WERI-Rb-1 (cell line): ENCODE measurements at regions not wholly inside any gene's neighbourhood (a gene's known extent, or its start where the extent isn't known, plus 50 kb on each side); places are given as distances from the start of the nearest gene placed in this dataset.

Experiments
- DNase-seq: peaks from one replicate; pipeline ENCODE4 v3.0.0-alpha.2; 2020
- H3K27ac ChIP-seq: fragments of 250-450 bp; sonication (Bioruptor Pico); 2 replicates; pipeline ENCODE4 v1.5.1; 2020; ENCODE audit warnings: mild to moderate bottlenecking, moderate library complexity
- H3K27me3 ChIP-seq: fragments of 250-450 bp; sonication (Bioruptor Pico); 2 replicates; pipeline ENCODE4 v1.5.1; 2021; ENCODE audit warnings: mild to moderate bottlenecking, low read depth, moderate library complexity; ENCODE audit not compliant: insufficient read depth, severe bottlenecking
- H3K36me3 ChIP-seq: fragments of 250-450 bp; sonication (Bioruptor Pico); 2 replicates; pipeline ENCODE4 v1.5.1; 2020; ENCODE audit warnings: mild to moderate bottlenecking, moderate library complexity
- H3K4me3 ChIP-seq: 2 replicates; pipeline ENCODE4 v1.5.1; 2011; ENCODE audit warnings: low read depth, mild to moderate bottlenecking, control low read depth, low read length
- H3K9me3 ChIP-seq: fragments of 250-450 bp; sonication (Bioruptor Pico); 2 replicates; pipeline ENCODE4 v1.5.1; 2021; ENCODE audit warnings: mild to moderate bottlenecking, moderate library complexity; ENCODE audit not compliant: severe bottlenecking
- TF ChIP-seq, protein P1 (sequence below): IDR thresholded peaks from 2 replicates; pipeline ENCODE4 v1.5.1; 2011; ENCODE audit warnings: low read depth, mild to moderate bottlenecking, control low read depth, inconsistent platforms, low read length

DNA sequence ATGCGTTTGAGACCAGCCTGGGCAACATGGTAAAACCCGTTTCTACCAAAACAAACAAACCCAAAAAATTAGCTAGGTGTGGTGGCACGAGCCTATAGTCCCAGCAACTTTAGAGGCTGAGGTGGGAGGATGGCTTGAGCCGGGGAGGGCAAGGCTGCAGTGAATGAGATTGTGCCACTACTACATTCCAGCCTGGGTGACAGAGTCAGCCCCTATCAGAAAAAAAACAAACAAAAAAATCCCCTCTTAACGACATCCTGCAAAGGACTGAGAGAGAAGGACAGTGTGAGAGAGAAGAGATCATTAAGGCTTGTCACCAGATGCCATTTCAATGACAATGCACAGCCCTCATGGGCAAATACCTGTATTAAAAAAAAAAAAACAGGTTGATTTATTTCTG is 266.7 kb upstream of the ATP10A start:
- DNase-seq: no peak
- no peaks in the 10 kb centered on the region for H3K27me3 ChIP-seq
- no peak overlapping the region for H3K4me3 ChIP-seq
- no peak overlapping the region for H3K27ac ChIP-seq
- H3K9me3 ChIP-seq: no peaks in the 10 kb centered on the region
- H3K36me3 ChIP-seq: no peaks in the 10 kb centered on the region
- TF ChIP-seq, protein P1, sequence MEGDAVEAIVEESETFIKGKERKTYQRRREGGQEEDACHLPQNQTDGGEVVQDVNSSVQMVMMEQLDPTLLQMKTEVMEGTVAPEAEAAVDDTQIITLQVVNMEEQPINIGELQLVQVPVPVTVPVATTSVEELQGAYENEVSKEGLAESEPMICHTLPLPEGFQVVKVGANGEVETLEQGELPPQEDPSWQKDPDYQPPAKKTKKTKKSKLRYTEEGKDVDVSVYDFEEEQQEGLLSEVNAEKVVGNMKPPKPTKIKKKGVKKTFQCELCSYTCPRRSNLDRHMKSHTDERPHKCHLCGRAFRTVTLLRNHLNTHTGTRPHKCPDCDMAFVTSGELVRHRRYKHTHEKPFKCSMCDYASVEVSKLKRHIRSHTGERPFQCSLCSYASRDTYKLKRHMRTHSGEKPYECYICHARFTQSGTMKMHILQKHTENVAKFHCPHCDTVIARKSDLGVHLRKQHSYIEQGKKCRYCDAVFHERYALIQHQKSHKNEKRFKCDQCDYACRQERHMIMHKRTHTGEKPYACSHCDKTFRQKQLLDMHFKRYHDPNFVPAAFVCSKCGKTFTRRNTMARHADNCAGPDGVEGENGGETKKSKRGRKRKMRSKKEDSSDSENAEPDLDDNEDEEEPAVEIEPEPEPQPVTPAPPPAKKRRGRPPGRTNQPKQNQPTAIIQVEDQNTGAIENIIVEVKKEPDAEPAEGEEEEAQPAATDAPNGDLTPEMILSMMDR: no peak

DNA sequence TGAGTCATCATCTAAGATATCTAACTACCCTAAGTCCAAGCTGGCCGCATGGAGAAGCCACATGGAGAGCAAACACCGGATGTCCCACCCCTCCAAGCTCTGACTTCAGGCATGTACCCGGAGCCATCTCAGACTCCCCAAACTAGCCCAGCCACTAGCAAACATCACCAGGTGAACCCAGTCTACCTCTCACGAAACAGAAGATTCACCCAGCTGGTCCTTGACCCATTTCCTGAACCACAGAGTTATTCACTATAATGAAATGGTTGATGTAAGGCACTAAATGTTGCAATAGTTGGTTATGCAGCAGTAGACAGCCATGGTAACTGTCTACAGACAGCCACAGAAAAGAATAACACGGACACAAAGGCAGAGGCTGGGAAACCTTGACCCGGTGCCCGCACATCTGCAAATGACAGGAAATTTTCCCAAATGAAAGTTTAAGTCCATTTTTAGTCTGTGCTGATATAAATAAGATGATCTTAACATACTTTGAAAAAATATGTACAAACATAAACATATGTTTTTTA is 265.5 kb upstream of the ATP10A start:
- Histone ChIP-seq H3K4me3 (no peak overlapping the region), H3K9me3 (no peaks in the 10 kb centered on the region), H3K27ac (no peak overlapping the region), H3K36me3 (no peaks in the 10 kb centered on the region), H3K27me3 (no peaks in the 10 kb centered on the region)
- TF ChIP-seq, protein P1: no peak
- no peak for DNase-seq

DNA sequence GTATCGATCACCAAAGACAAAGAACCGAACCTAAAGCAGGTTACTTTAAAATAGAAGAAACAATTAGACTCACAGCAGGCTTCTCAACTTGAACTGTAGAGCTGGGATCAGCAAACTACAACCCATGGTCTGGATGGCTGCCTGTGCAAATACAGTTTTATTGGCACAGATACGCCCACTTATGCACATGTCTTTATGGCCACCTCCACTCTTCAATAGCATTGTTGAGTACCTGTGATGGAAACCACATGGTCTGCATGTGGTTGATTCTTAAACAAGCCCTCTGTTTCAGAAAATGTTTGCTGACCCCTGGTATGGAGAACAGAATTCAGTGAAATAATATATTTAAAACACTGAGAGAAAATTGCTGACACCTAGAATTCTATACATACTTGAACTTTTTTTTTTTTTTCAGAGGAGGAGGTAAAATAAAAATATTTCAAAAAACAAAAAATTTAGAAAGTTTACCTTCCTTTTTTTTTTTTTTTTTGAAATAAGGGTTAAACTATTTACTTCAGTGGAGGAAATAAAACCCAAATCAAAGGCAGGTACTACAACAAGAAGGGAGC is 263.8 kb upstream of the ATP10A start:
- Histone ChIP-seq H3K4me3 (no peak overlapping the region), H3K27me3 (no peaks in the 10 kb centered on the region), H3K27ac (no peak overlapping the region), H3K9me3 (no peaks in the 10 kb centered on the region), H3K36me3 (no peaks in the 10 kb centered on the region)
- TF ChIP-seq, protein P1: no peak
- no peak for DNase-seq

DNA sequence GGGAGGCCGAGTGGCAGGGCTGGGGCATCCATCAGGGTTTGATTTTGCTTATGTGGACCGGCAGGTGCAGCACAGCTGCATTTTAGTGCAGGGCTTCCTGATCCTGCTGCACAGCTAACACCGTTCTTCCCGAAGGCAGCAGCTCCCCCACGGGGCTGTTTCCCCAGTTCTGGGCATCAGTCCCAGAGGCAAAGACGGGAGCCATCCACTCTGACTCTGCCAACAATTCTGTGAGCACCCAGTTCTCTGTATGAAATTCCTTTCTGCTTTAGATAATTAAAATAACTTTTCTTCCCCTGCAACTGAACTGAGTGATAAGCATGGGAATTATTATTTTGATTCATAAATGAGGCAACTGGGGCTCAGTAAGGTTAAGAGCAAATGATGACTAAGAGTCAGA is 262.9 kb upstream of the ATP10A start:
- H3K27ac ChIP-seq: no peak overlapping the region
- TF ChIP-seq, protein P1: no peak
- H3K4me3 ChIP-seq: no peak overlapping the region
- H3K36me3 ChIP-seq: no peaks in the 10 kb centered on the region
- DNase-seq: no peak
- no peaks in the 10 kb centered on the region for H3K27me3 ChIP-seq
- H3K9me3 ChIP-seq: no peaks in the 10 kb centered on the region

DNA sequence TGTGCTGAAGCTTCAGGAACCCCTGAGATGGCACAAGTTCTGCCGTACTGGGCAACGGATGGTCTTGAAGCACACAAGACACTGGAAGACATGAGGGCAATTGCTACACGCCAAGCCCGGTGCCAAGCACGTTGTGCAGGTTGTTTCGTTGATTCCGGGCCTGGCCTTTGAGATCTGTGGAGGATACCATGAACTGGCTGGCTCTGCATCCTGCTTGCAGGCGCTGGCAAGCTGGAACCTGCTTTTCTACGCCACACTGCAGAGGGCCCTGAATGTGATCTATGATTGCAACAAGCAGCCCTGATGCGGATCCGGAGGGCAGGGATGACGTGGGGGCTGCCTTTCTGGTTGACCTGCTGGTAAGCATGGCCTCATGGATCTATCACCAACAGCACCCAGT is 262.5 kb upstream of the ATP10A start:
- Histone ChIP-seq H3K9me3 (no peaks in the 10 kb centered on the region), H3K36me3 (no peaks in the 10 kb centered on the region), H3K27me3 (no peaks in the 10 kb centered on the region), H3K4me3 (no peak overlapping the region), H3K27ac (no peak overlapping the region)
- DNase-seq: no peak
- TF ChIP-seq, protein P1: no peak

DNA sequence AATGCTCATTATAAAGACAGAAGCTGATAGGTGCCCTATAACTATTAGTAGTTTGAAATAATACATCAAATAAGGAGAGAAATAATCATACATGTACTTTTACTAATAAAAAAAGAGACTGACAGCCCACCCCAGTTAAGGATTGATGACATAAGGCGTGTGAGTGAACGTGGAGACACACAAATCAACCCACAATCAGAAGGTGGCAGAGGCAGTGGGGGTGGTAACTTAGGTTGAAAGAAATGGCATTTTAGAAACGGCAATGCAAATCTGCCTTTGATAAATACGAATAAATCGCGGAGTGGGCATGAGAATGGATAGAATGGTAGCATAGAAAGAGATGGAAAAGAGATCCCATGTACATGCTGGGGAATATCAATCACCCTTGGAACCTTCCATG is 256.2 kb upstream of the ATP10A start:
- H3K36me3 ChIP-seq: no peaks in the 10 kb centered on the region
- H3K4me3 ChIP-seq: no peak overlapping the region
- no peaks in the 10 kb centered on the region for H3K27me3 ChIP-seq
- no peak for DNase-seq
- TF ChIP-seq, protein P1: no peak
- H3K27ac ChIP-seq: no peak overlapping the region
- peaks cover 2% of the 10 kb centered on the region for H3K9me3 ChIP-seq
